SK-N-MC (cell line): ENCODE measurements at regions not wholly inside any gene's neighbourhood (a gene's known extent, or its start where the extent isn't known, plus 50 kb on each side); places are given as distances from the start of the nearest gene placed in this dataset.

Experiments
- FOXP2 ChIP-seq: optimal IDR thresholded peaks from 2 replicates; pipeline ENCODE3; 2011; ENCODE audit warnings: mild to moderate bottlenecking, moderate library complexity; ENCODE audit not compliant: insufficient read depth; ENCODE audit errors: extremely low read length, control extremely low read depth
- POLR2AphosphoS5 ChIP-seq: IDR thresholded peaks from 2 replicates; pipeline ENCODE4 v1.6.1; 2012; ENCODE audit warnings: mild to moderate bottlenecking, low read depth, low read length, borderline replicate concordance

DNA sequence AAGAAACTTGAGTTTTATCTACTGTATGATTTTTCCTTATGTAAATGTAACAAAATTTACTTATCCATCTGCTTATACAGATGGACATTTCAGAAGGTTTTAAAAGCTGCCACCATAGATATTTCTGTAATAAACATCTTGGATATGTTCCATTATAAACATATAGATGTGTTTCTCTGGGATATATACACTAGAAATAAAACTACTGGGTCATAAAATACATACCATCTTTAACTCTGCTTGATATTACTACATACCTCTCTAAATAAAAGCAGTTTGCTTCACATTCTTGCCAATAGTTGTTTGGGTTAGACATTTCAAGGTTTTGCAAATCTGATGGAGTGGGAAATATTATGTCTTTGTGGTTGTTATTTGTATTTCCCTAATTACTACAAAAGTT lies 220.6 kb downstream of the FBXO8 start:
- TF ChIP-seq FOXP2 (no peak), POLR2AphosphoS5 (no peak)
